ENCODE measurements at regions not wholly inside any gene's neighbourhood (a gene's known extent, or its start where the extent isn't known, plus 50 kb on each side); places are given as distances from the start of the nearest gene placed in this dataset.

- TF ChIP-seq TAF1 (IDR thresholded peaks at IDR 0.05; ENCODE audit: borderline replicate concordance, low read depth, low read length) (no peak), POLR2A (IDR thresholded peaks at IDR 0.05; ENCODE audit: low read depth, low read length) (no peak)
- FAIRE-seq: no peak
- DNase-seq (ENCODE audit: insufficient read length): no peak
These were observed 440.0 kb upstream of the MPDZ start for GRCh38 chr9:13719446-13719845.

GRCh38 chr9:13718539-13718938 is 439.0 kb upstream of the MPDZ start:
- DNase-seq (ENCODE audit: insufficient read length) (no peak), FAIRE-seq (no peak)
- no peak for TF ChIP-seq POLR2AphosphoS5 (IDR thresholded peaks at IDR 0.05; ENCODE audit: low read depth, low read length)
- TF ChIP-seq POLR2A (IDR thresholded peaks at IDR 0.05; ENCODE audit: low read depth, low read length): no peak
- TF ChIP-seq TAF1 (IDR thresholded peaks at IDR 0.05; ENCODE audit: borderline replicate concordance, low read depth, low read length): no peak

- FAIRE-seq: no peak
- TF ChIP-seq POLR2A (IDR thresholded peaks at IDR 0.05; ENCODE audit: low read depth, low read length) (no peak), TAF1 (IDR thresholded peaks at IDR 0.05; ENCODE audit: borderline replicate concordance, low read depth, low read length) (no peak)
- no peak for DNase-seq (ENCODE audit: insufficient read length)
These were observed 438.6 kb upstream of the MPDZ start for GRCh38 chr9:13718086-13718485.

GRCh38 chr9:13717322-13718054 is 438.0 kb upstream of the MPDZ start:
- TF ChIP-seq TAF1 (IDR thresholded peaks at IDR 0.05; ENCODE audit: borderline replicate concordance, low read depth, low read length) (no peak), POLR2AphosphoS5 (IDR thresholded peaks at IDR 0.05; ENCODE audit: low read depth, low read length) (no peak), POLR2A (IDR thresholded peaks at IDR 0.05; ENCODE audit: low read depth, low read length) (no peak)
- FAIRE-seq (no peak), DNase-seq (ENCODE audit: insufficient read length) (no peak)

DNA sequence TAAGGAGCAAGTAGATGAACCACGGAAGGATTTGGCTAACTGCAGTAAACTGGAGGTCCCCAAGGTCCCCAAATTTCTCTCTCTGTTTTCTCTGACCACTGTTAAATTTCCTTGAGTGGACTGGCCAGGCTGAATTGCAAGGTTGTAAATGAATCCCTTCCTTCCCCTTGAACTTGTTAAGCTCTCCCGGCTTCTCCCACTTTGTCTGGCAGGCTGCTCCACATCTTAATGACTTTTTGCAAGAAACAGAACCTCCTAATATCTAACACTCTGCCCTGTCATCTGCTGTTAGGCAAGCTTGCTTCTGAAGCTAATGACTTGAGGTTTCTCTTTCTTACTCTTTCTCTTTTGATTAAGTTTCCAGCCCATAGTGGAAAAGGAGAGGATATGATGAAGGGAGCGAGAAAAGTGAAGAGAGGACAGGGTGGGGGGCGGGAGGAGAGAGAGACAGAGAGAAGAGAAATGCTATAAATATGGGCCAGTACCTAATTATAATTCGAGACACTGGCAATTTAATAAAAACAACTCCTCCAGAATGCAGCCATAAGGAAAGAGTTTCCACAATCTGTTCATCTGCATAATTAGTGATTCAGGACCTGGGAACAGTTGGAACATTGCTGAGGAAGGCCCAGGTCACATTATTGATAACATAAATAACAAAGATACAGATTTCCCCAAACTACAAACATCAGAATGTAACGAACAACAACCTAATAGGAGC is 437.3 kb upstream of the MPDZ start:
- no peak for TF ChIP-seq TAF1 (IDR thresholded peaks at IDR 0.05; ENCODE audit: borderline replicate concordance, low read depth, low read length)
- no peak for TF ChIP-seq POLR2AphosphoS5 (IDR thresholded peaks at IDR 0.05; ENCODE audit: low read depth, low read length)
- no peak for TF ChIP-seq POLR2A (IDR thresholded peaks at IDR 0.05; ENCODE audit: low read depth, low read length)
- DNase-seq (ENCODE audit: insufficient read length) (no peak), FAIRE-seq (no peak)

GRCh38 chr9:13716090-13716489 is 436.6 kb upstream of the MPDZ start:
- FAIRE-seq (no peak), DNase-seq (ENCODE audit: insufficient read length) (no peak)
- TF ChIP-seq POLR2A (IDR thresholded peaks at IDR 0.05; ENCODE audit: low read depth, low read length): no peak
- TF ChIP-seq POLR2AphosphoS5 (IDR thresholded peaks at IDR 0.05; ENCODE audit: low read depth, low read length): no peak
- TF ChIP-seq TAF1 (IDR thresholded peaks at IDR 0.05; ENCODE audit: borderline replicate concordance, low read depth, low read length): no peak

GRCh38 chr9:13715430-13715829 is 435.9 kb upstream of the MPDZ start:
- FAIRE-seq (no peak), DNase-seq (ENCODE audit: insufficient read length) (no peak)
- no peak for TF ChIP-seq POLR2A (IDR thresholded peaks at IDR 0.05; ENCODE audit: low read depth, low read length)
- TF ChIP-seq POLR2AphosphoS5 (IDR thresholded peaks at IDR 0.05; ENCODE audit: low read depth, low read length): no peak
- TF ChIP-seq TAF1 (IDR thresholded peaks at IDR 0.05; ENCODE audit: borderline replicate concordance, low read depth, low read length): no peak

GRCh38 chr9:13707612-13708576 is 428.4 kb upstream of the MPDZ start:
- TF ChIP-seq POLR2AphosphoS5 (IDR thresholded peaks at IDR 0.05; ENCODE audit: low read depth, low read length) (no peak), POLR2A (IDR thresholded peaks at IDR 0.05; ENCODE audit: low read depth, low read length) (no peak), TAF1 (IDR thresholded peaks at IDR 0.05; ENCODE audit: borderline replicate concordance, low read depth, low read length) (no peak)
- FAIRE-seq: no peak
- DNase-seq (ENCODE audit: insufficient read length): no peak

DNA sequence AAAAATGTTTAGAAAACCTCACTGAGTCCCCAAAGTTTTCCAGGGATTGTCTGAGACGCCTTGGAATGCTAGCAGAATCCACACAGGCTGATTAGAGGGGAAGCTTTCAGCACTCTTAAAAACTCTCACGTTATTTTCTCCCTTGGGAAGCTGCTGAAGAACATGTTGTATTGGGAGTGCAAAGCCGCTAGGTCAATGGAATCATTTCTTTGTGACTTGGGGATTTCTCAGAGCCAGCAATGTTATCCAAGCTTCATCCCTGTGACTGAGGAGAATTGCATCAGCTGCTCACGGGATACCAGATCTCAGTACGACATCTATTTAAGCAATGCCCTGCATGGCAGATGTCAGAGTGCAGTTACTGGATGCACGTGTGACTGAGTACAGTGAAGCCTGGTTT is 426.4 kb upstream of the MPDZ start:
- no peak for DNase-seq (ENCODE audit: insufficient read length)

DNA sequence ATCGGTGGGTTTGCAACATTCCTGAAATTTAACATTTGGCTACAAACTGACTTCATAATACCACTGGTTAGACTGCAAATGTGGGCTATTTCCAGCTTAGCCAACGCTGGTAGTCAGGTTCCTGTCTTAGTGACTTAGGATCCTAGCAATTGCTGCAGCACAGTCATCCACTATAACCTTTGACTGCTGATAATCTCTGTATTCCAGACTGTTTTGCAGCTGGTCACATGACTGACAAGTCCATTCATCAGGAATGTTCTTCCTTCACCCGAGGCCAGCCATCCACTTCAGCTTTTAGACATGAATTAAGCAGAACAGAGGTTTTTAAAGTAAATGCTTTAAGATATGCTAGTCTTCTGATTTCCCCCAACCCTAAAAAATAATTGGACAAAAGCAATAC is 425.9 kb upstream of the MPDZ start:
- FAIRE-seq (no peak), DNase-seq (ENCODE audit: insufficient read length) (no peak)
- no peak for TF ChIP-seq TAF1 (IDR thresholded peaks at IDR 0.05; ENCODE audit: borderline replicate concordance, low read depth, low read length)
- no peak for TF ChIP-seq POLR2A (IDR thresholded peaks at IDR 0.05; ENCODE audit: low read depth, low read length)
- no peak for TF ChIP-seq POLR2AphosphoS5 (IDR thresholded peaks at IDR 0.05; ENCODE audit: low read depth, low read length)

More for the DNA sequence above, 426.4 kb upstream of the MPDZ start:
- TF ChIP-seq POLR2AphosphoS5 (IDR thresholded peaks at IDR 0.05; ENCODE audit: low read depth, low read length): no peak
- TF ChIP-seq TAF1 (IDR thresholded peaks at IDR 0.05; ENCODE audit: borderline replicate concordance, low read depth, low read length): no peak
- TF ChIP-seq POLR2A (IDR thresholded peaks at IDR 0.05; ENCODE audit: low read depth, low read length): no peak
- FAIRE-seq: no peak

GRCh38 chr9:13690595-13690994 is 411.1 kb upstream of the MPDZ start:
- DNase-seq (ENCODE audit: insufficient read length): no peak

More at GRCh38 chr9:13690595-13690994, 411.1 kb upstream of the MPDZ start:
- FAIRE-seq: no peak
- no peak for TF ChIP-seq POLR2AphosphoS5 (IDR thresholded peaks at IDR 0.05; ENCODE audit: low read depth, low read length)
- no peak for TF ChIP-seq TAF1 (IDR thresholded peaks at IDR 0.05; ENCODE audit: borderline replicate concordance, low read depth, low read length)
- TF ChIP-seq POLR2A (IDR thresholded peaks at IDR 0.05; ENCODE audit: low read depth, low read length): no peak

Data from GM12892 (cell line).